GM18861 (cell line): ENCODE measurements at regions not wholly inside any gene's neighbourhood (a gene's known extent, or its start where the extent isn't known, plus 50 kb on each side); places are given as distances from the start of the nearest gene placed in this dataset.
A peak's percentile ranks its signal among the peaks of the same experiment; 100 is the strongest.

Experiments used
- ATAC-seq: cut with Tn5 transposase; IDR thresholded peaks from one replicate; pipeline ENCODE4 v1.9.1; 2021; ENCODE audit not compliant: unreplicated experiment

DNA sequence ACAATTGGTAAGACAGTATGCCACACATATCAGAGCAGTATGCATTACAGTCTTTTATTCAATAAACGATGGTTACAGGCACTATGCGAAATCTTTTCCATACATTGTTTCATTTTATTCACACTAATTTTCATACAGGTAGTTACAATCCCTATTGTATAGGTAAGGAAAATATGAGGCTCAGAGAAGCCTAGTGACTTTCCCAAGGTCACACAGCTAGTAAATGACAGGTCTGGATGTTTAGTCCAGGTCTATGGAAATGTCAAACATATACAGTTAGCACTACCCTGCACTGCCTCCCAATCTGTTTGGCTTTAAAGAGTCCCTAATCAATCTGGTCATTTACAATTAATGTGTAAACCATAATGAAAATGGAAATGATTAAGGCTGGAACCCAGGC is 372.2 kb downstream of the MTX2 start:
- no peak for ATAC-seq

DNA sequence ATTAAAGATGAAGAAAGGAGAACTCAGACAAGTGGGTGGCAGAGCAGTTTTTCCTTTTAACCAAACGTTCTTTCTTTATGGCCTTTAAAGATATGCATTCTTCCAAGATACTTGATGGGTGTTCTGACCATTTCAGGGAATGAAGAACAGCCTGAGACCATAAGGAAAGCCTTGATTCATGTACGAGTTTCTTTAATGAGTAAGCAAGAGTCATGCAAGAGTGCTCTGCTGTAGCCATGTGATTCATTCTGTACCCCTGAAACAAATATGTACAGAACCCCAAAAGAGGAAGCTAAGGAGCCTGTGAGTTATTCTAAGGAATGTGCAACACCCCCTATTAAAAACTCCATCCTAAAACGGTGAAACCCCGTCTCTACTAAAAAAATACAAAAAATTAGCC is 372.8 kb downstream of the MTX2 start:
- ATAC-seq, result peak; percentile 86

DNA sequence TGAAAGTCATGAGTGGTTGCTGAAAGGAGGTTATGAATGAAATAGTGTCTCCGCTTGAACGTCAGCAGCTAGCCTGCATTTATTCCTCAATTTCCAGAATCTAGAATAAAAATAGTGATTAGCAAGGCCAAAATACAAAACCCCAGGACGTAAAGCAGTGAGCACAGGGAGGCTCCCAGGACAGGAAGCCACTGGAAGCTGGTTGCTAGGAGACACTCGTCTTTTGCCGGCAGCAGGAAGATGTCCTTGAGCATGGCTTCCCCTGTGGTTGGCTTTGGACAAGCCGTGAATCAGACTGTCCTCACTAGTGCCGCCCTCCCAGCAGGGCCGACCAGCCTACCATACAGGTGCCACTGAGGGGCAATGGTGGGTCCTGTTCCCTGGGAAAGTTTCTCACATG is 374.4 kb downstream of the MTX2 start:
- no peak for ATAC-seq

DNA sequence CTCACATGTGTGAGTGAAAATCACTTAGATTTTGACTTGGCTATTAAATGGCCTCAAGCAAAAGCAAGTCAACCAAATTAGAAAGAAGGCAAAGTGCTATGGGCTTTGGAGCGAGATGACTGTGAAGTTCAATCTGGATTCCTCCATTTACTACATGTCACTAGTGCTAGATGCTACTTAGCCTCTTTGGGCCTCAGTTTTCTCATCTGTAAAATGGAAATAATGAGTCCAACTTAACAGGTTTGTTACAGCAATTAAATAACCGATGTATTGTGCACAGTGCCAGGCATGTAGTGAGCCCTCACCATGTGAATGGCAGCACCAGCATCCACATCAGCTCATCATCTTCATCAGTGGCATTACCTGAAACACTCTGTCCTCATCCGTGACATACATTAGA is 376.3 kb downstream of the MTX2 start:
- no peak for ATAC-seq

DNA sequence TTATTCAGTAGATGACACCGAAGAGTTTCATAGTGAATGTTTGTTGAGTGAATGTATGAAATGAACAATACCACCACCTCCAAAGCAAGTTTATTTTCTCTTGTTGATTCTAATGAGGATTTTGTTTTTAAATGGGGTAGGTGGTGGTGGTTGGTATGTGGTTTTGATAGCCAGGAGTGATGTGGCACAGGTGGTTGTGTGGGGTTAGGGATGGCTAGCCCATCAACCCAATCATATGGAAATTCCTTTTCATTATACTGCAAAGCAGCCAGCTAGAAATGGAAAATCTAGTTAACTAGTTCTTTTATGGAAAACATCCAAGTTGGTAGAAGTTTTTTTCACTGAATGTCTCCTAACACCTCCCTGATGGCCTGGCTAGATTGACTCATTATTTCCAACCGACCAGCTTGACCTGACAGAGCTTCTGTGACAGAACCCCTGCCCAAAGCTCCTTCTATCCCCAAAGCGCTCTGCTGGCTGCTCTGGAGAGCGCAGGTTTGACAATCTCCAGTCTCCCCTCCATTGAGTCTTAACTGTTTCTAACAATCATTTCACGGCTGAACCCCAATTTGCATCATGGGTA is 376.9 kb downstream of the MTX2 start:
- no peak for ATAC-seq

DNA sequence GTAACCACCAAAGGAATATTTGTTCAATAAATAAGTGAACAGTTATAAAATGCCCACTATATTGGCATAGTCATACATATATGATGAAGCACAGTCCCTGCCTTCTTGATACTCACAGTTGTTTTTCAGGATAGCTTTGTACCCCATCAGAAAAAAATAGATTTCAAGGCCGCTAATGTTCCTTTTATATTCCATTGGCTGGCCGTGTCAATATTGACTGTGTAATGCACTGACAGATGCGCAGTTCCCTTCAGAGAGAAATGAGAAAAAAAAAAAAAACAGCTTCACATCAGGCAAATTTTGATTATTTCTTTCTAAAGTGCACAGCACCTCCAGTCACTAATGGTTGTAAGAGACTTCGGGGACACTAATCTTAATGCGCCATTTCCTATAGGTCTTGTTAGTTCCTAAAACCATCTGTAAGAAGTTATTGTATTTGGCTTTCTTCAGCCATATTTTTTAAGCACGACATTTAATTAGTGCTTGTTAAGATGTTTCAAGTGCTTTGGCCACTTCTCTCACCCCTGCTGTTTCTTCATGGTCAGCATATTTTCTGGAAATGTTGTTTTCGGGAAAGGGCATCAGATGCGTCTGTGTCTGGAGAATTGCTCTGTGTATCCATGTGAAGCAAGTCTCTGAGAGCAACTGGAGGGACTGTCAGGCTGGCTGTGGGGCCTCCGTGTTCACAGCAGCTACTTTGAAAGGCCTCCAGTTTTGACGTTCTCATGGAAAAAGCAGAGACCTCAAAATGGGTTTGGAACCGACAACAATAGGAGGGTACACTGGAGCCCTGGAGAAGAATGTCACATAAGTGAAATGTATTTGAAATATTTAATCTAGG is 378.3 kb downstream of the MTX2 start:
- ATAC-seq, result no peak

DNA sequence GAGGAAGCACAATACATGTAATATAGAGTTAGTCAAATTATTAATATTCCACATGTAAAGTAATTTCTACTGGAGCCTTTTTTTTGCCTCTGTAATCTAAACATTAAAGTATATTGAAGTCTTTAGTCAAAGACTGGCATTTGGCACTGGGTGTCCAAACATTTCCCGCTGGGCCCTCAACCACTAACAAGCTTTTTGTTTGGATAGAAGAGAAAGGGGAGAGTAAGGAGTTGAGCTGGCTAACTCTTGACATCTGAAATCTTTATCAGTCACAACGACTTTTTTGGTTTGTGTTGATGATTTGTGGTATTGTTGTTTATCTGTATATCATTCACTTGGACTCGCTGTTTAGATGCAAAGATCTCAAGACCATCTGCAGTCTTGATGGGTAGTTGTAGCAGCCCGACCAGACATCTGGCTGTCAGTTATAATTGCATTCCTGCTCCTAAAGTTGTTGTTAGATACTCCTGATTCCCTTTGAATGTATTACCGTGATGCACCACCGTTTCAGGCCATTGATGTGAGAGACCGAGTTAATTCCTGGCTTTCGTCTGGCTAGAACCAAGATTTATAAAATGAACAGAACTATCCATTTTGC is 379.6 kb downstream of the MTX2 start:
- no peak for ATAC-seq

DNA sequence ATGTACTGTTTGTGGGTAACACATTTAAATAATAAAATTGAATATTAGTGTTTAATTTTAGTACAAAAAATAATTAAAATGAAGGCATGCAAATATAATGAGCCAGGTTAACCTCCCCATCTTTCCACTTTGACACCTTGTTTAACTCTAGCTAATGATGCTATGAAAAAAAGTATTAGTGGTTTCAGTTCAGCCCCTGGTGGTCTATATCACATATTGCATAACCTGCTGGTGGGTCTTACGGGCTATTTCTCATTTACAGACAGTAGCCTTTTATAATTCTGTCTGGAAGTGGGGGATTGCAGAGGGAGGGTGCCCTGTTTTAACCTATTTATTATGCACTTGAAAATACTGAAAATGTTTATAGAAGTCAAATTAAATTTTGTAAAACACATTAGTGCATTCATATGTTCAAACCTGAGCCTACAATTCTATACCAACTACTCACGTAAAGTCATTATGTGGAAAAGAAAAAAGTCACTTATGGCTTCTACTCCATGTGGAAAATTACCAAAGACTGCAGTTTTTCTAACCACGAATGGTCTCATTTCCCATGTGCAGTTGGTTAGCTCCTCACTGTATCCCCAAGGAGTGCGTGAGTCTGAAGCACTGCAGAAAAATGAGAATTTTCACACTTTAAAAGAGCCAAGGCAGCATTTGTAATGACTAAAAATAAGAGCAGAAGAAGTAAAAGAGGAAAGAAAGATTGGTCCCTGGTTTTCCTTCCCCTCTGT is 381.0 kb downstream of the MTX2 start:
- no peak for ATAC-seq

DNA sequence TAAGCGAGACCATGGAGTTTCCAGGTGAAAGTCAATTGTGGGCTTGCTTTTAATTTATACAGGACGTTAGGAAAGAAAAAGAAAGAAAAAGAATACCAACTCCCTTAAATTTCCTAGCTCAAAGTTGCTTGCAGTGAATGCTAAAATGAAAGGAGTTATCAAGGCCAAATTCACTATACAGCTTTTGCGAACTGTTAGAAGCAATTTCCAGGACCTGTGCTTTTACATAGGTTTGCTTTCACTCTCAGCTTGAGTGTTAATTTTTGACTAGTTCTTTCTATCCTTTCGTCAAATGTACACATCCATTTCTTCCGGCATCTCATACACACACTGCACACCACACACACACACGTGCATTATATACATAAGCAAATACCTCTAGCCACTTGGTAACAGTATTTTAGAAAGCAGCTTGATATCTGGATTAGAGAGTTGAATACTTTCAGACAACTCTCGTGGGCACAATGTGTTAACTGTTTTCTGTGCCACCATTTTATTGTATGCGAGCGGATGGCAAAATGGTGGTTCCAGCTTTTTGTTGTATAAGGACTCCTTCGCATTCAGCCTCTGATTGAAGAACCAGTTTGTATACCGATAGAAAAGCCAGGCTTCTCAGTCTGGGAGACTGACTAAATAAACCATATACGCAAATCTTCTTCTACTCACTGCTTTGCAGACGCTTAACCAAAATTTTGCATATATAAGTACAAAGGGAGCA is 381.8 kb downstream of the MTX2 start:
- no peak for ATAC-seq

DNA sequence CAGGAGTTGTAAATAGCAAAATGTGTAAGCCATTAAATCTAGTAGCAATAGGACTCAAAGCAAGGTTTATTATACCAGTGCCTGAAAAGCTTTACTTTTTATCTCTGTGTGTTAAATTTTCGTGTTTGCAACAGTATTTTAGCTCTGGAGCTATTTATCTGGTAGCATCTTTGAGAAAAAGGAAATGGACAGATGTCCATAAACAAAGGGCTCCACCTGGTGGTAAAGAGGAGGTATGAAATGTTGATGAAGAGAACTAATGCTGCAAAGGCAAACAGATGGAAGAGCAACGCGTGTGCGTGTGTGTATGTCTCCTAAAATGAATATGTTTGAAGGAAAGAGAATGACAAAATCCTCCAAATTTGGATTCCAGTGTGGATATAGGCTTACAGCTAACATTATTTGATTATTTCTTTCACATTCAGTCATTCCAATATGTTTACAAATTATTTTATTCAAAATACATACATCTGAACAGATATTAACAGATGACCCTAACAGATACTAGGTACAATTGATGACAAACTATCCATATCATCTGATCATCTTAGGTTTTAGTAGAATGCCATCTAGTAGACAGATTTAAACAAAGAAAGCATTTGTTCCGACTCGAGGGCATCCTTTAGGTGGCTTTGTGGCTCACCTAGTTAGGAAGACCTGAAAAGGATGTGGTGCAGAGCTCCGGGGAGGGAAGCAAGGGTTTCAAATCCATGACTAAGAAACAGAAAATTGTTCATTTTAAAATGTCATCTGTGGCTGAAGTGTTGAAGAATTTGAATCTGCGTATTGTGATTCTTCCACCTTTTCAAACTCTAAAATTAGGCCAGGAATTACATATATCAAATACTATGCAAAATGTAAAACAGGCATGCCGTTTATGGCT is 383.3 kb downstream of the MTX2 start:
- ATAC-seq, result peak; percentile 66

DNA sequence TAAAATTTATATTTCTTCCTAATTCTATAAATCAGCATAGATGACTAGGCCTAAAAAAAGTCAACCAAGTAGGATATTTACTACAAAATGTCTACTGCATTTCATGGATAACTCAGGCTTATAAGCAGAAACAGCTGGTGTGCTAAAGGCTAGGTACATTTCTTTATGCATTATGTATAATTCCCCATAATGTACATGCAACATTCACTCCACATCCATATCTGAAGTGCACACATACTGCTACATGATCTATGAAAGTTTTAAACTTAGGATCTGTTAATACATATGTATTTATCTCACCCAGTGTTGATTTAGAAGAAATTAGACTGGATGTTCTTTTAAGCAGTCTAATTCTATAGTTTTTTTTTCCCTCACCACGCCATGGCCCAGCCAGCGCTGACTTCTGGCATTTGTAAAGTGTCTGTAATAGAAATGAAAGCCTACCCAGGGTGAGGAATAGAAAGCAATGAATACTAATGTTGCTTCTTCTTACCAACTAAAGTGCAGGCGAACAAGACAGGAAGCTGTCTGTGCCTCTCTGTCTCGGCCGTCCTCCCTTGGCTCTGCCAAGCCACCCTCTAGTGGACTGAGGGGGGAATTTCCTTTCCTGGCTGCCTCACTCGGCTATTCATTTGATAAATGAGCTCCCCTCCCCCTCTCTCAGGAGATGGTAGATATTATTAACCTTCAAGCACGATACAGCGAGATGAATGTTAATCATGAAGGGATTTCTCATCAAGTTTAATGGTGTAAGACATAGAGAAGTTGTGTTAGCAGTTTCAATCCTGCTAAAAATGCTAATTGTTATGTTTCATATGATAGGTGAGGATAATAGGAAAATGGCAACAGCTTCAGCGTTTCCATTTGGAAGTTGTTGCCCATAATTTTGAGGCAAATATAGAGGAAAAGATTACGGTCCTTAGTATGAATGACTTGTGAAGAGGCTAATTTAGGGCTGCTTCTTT is 384.5 kb downstream of the MTX2 start:
- ATAC-seq, result no peak

DNA sequence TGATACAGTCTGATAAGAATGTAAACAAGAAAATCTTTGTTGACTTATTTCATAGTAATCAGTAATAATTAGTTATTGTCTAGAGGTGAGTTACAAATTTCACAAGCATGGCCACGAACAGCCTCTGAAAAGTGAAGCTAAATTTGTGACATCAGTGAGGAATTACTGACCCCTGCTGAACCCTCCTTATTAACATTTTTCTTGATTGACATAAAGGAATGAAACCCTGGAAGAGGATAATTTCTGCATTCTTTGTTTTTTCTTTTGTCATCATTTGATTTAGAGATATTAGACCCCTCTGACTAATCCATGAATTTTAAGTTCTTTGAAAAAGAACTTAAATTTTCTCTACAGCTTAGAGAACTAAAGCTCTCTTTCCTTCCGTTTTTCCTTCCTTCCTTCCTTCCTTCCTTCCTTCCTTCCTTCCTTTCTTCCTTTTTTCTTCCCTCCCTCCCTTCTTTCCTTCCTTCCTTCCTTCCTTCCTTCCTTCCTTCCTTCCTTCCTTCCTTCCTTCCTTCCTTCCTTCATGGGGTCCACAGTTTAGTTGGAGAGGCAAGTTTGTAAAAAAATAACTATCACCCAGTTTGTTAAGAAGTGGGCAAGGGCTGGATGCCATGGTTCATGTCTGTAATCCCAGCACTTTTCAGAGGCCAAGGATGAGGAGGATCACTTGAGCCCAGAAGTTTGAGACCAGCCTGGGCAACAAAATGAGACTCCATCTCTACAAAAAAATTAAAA is 387.0 kb downstream of the MTX2 start:
- no peak for ATAC-seq

DNA sequence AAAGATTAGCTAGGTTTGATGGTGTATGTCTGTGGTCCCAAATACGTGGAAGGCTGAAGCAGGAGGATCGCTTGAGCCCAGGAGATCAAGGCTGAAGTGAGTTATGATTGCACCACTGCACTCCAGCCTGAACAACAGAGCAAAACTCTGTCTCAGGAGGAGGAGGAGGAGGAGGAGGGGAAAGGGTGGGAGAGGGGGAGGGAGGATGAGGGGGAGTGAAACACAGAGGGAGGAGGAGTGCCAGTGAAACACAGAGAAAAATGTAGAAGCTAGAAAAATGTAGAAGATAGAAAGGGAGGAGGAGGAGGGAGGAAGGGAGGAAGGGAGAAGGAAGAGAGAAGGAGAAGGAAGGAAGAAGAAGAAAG is 387.5 kb downstream of the MTX2 start:
- ATAC-seq, result no peak

DNA sequence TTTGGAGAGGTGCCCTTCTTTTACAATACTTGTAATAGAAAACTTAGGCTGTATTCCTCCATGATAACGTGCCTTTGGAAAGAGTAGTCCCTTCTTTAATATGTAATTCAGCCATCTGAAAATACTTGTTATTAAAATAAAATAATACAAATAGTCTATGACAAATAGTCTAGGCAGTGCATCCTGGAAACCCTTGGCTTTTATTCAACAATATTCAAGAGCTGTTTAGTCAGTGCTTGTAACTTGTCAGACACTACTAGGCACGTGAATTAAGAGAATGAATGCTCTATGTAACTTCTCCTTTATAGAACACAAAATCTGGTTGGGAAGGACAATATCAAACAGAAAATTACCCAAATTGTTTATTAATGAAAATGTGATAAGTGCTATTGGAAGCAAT is 388.2 kb downstream of the MTX2 start:
- no peak for ATAC-seq

DNA sequence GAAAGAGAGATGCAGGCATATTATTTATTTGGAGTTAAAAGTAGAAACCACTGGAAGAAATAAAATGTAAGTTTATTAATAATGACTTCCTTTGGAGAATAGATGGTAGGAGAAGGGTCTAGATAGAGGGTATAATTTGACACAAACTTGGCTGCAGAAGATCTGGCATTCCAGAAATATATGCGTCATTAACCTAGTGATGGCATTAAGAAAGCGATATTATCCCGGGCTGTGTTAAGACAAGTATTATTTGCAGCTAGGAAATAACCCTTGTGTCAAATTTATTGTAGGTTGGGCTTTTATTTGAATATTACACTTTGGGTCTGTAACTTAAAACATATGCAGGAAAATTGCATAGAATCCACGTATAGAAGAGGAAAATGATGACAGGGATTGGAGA is 389.5 kb downstream of the MTX2 start:
- no peak for ATAC-seq

DNA sequence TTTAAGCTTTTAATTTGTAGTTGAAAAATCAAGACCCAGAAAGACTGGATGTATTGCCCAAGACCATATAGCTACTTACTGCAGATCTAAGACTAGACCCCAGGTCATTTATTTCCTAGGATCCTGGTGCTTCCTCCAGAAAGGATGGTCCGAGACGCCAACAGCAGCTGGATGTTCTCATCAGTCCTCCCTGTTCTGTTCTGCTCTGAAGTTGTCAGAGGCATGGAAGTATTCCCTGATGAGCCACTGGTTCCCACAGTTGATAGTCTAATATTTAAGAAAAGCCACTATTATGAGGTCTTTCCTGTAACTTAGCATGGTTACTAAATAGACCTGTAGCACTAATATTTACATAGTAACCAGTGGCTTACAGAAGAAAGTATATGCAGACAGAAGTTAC is 393.5 kb downstream of the MTX2 start:
- no peak for ATAC-seq

DNA sequence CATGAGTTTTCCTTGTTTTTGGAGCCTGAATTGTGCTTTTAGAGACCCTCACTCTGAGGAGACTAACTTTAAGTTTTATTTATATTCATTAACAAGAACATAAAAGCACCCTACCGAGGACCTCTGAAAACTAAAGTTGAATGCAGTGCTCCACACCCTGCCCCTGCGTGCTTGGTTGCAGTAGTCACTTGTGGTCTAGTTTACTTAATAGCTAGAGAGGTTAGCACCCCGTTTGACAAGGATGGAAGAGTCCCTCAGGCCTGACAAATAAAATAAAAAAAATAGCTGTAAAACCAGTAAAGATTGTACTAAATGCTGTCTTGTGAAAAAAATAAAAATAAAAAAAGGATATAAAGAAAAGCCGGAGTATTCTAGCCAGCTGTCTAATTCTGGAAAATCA is 395.2 kb downstream of the MTX2 start:
- ATAC-seq, result no peak

DNA sequence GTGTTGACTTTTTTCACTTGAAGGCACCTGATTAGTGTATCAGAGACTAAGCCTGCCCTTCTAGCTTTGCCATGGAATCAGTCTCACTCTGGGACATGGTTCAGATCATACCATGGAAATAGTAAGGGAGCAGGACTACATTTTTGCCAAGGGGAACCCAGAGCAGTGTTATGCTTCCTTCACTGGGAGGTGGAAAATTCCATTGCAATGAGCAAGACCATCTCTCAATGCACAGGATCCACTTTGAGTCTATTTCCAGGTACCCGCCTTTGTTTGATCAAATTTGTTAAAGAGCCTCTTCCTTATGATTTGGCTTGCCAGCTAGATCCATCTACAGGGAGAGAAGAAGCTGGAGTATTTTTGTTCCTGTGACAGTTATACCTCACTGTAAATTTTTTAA is 395.8 kb downstream of the MTX2 start:
- no peak for ATAC-seq
